GM23338 (cell line): ENCODE measurements at regions not wholly inside any gene's neighbourhood (a gene's known extent, or its start where the extent isn't known, plus 50 kb on each side); places are given as distances from the start of the nearest gene placed in this dataset.

Source experiments
- ATAC-seq: fragments of 200-7000 bp; cut with Tn5 transposase; 3 replicates; pipeline ENCODE4 v1.9.1; 2020
- DNase-seq: peaks from one replicate; pipeline ENCODE4 v3.0.0-alpha.2; 2015; ENCODE audit warnings: low spot score
- H2AFZ ChIP-seq: fragments of 200-600 bp; sonication (generic); 2 replicates; pipeline ENCODE4 v1.8.0; 2016; ENCODE audit warnings: antibody characterized with exemption, mild to moderate bottlenecking, moderate library complexity
- H3F3A ChIP-seq: fragments of 200-600 bp; sonication (generic); replicated peaks from 2 replicates; pipeline ENCODE4 v1.8.0; 2017; ENCODE audit warnings: antibody characterized with exemption, mixed run types, low read depth
- H3K27ac ChIP-seq: fragments of 200-600 bp; sonication (generic); 2 replicates; pipeline ENCODE4 v1.6.1; 2016; ENCODE audit warnings: low read depth
- H3K27me3 ChIP-seq: fragments of 200-600 bp; sonication (generic); 2 replicates; pipeline ENCODE4 v1.8.0; 2016; ENCODE audit warnings: mild to moderate bottlenecking, mixed run types, moderate library complexity; ENCODE audit not compliant: insufficient read depth
- H3K36me3 ChIP-seq: fragments of 200-600 bp; sonication (generic); 2 replicates; pipeline ENCODE4 v1.8.0; 2016; ENCODE audit warnings: mild to moderate bottlenecking; ENCODE audit not compliant: insufficient read depth
- H3K4me1 ChIP-seq: fragments of 200-600 bp; sonication (generic); 2 replicates; pipeline ENCODE4 v1.8.0; 2016; ENCODE audit warnings: mild to moderate bottlenecking, moderate library complexity; ENCODE audit not compliant: insufficient read depth
- H3K4me2 ChIP-seq: fragments of 200-600 bp; sonication (generic); 2 replicates; pipeline ENCODE4 v1.7.1; 2017; ENCODE audit warnings: mixed run types
- H3K4me3 ChIP-seq: fragments of 200-600 bp; sonication (generic); 2 replicates; pipeline ENCODE4 v1.6.1; 2016; ENCODE audit warnings: mixed run types
- H3K79me2 ChIP-seq: fragments of 200-600 bp; sonication (generic); replicated peaks from 2 replicates; pipeline ENCODE4 v1.8.0; 2017; ENCODE audit warnings: mild to moderate bottlenecking; ENCODE audit not compliant: insufficient read depth
- H3K9me2 ChIP-seq: fragments of 200-600 bp; sonication (generic); 2 replicates; pipeline ENCODE4 v1.8.0; 2017; ENCODE audit not compliant: insufficient read depth
- H4K20me1 ChIP-seq: fragments of 200-600 bp; sonication (generic); replicated peaks from 2 replicates; pipeline ENCODE4 v1.8.0; 2017; ENCODE audit warnings: mild to moderate bottlenecking; ENCODE audit not compliant: insufficient read depth
- H3K27ac Mint-ChIP-seq: 2 replicates; pipeline ENCODE4 v1.8.0; 2020; ENCODE audit warnings: inconsistent platforms, mild to moderate bottlenecking, moderate library complexity, mixed read lengths
- H3K27me3 Mint-ChIP-seq: 3 replicates; pipeline ENCODE4 v1.8.0; 2022; ENCODE audit warnings: low read depth, mild to moderate bottlenecking, moderate library complexity, mixed read lengths, inconsistent platforms; ENCODE audit not compliant: insufficient read depth, poor library complexity
- H3K36me3 Mint-ChIP-seq: 3 replicates; pipeline ENCODE4 v1.8.0; 2021; ENCODE audit warnings: low read depth, mild to moderate bottlenecking, inconsistent platforms, moderate library complexity, mixed read lengths
- H3K4me1 Mint-ChIP-seq: 3 replicates; pipeline ENCODE4 v1.8.0; 2020; ENCODE audit warnings: mild to moderate bottlenecking, inconsistent platforms, mixed read lengths
- H3K4me3 Mint-ChIP-seq: 3 replicates; pipeline ENCODE4 v1.8.0; 2021; ENCODE audit warnings: moderate library complexity, mild to moderate bottlenecking, inconsistent platforms, mixed read lengths
- H3K9me3 Mint-ChIP-seq: 3 replicates; pipeline ENCODE4 v1.8.0; 2020; ENCODE audit warnings: moderate library complexity, mild to moderate bottlenecking, inconsistent platforms, mixed read lengths
- CREB1 ChIP-seq: fragments of 250-450 bp; sonication (Bioruptor Pico); IDR thresholded peaks from 2 replicates; pipeline ENCODE4 v1.5.0; 2020; ENCODE audit warnings: low read depth, mild to moderate bottlenecking, moderate library complexity
- EZH2 ChIP-seq: fragments of 200-600 bp; sonication (generic); IDR thresholded peaks from one replicate; pipeline ENCODE4 v1.8.0; 2017; ENCODE audit warnings: antibody characterized with exemption, mild to moderate bottlenecking, low read depth; ENCODE audit not compliant: unreplicated experiment
- EZH2phosphoT487 ChIP-seq: fragments of 200-600 bp; sonication (generic); IDR thresholded peaks from one replicate; pipeline ENCODE4 v1.8.1; 2018; ENCODE audit warnings: antibody characterized with exemption; ENCODE audit not compliant: unreplicated experiment
- JUNB ChIP-seq: IDR thresholded peaks from one replicate; pipeline ENCODE4 v1.6.1; 2016; ENCODE audit warnings: antibody characterized with exemption; ENCODE audit not compliant: unreplicated experiment
- NANOG ChIP-seq: IDR thresholded peaks from 2 replicates; pipeline ENCODE4 v1.6.1; 2016; ENCODE audit warnings: antibody characterized with exemption, borderline replicate concordance
- POLR2AphosphoS5 ChIP-seq: IDR thresholded peaks from 2 replicates; pipeline ENCODE4 v1.6.1; 2016; ENCODE audit warnings: antibody characterized with exemption, low read depth
- STAT1 ChIP-seq: IDR thresholded peaks from one replicate; pipeline ENCODE4 v1.6.1; 2016; ENCODE audit warnings: antibody characterized with exemption; ENCODE audit not compliant: unreplicated experiment
- ZNF114 ChIP-seq: fragments of 250-450 bp; sonication (Bioruptor Pico); IDR thresholded peaks from 2 replicates; pipeline ENCODE4 v1.5.0; 2020; ENCODE audit warnings: mild to moderate bottlenecking, moderate library complexity
- TF ChIP-seq, protein P1 (sequence below): IDR thresholded peaks from one replicate; pipeline ENCODE4 v1.6.1; 2018; ENCODE audit warnings: antibody characterized with exemption; ENCODE audit not compliant: unreplicated experiment
- TF ChIP-seq, protein P2 (sequence below): IDR thresholded peaks from 2 replicates; pipeline ENCODE4 v1.6.1; 2016; ENCODE audit warnings: antibody characterized with exemption
- TF ChIP-seq, protein P3 (sequence below): fragments of 250-450 bp; sonication (Bioruptor Pico); IDR thresholded peaks from 2 replicates; pipeline ENCODE4 v1.5.0; 2020; ENCODE audit warnings: mild to moderate bottlenecking, moderate library complexity

DNA sequence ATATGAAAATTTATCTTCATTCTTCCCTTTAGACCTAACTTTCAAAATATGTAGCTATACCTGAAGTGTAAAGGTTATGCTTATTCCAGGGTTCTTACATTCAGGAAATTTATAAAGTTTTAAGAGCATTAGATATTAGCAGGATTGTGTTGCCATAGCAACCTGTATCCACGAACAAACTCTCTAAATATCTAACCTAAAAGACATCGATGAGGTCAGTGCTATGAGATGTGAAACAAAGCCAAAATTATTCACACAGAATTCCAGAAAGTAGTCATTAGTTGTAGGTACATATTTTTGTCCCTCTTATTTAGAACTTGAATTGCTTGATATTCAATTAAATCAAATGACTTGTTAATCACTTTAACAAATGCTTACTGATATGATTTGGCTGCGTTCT lies 705.3 kb downstream of the SOCS6 start (continued):
- TF ChIP-seq, protein P1, sequence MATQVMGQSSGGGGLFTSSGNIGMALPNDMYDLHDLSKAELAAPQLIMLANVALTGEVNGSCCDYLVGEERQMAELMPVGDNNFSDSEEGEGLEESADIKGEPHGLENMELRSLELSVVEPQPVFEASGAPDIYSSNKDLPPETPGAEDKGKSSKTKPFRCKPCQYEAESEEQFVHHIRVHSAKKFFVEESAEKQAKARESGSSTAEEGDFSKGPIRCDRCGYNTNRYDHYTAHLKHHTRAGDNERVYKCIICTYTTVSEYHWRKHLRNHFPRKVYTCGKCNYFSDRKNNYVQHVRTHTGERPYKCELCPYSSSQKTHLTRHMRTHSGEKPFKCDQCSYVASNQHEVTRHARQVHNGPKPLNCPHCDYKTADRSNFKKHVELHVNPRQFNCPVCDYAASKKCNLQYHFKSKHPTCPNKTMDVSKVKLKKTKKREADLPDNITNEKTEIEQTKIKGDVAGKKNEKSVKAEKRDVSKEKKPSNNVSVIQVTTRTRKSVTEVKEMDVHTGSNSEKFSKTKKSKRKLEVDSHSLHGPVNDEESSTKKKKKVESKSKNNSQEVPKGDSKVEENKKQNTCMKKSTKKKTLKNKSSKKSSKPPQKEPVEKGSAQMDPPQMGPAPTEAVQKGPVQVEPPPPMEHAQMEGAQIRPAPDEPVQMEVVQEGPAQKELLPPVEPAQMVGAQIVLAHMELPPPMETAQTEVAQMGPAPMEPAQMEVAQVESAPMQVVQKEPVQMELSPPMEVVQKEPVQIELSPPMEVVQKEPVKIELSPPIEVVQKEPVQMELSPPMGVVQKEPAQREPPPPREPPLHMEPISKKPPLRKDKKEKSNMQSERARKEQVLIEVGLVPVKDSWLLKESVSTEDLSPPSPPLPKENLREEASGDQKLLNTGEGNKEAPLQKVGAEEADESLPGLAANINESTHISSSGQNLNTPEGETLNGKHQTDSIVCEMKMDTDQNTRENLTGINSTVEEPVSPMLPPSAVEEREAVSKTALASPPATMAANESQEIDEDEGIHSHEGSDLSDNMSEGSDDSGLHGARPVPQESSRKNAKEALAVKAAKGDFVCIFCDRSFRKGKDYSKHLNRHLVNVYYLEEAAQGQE = no peak
- TF ChIP-seq, protein P2, sequence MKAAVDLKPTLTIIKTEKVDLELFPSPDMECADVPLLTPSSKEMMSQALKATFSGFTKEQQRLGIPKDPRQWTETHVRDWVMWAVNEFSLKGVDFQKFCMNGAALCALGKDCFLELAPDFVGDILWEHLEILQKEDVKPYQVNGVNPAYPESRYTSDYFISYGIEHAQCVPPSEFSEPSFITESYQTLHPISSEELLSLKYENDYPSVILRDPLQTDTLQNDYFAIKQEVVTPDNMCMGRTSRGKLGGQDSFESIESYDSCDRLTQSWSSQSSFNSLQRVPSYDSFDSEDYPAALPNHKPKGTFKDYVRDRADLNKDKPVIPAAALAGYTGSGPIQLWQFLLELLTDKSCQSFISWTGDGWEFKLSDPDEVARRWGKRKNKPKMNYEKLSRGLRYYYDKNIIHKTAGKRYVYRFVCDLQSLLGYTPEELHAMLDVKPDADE = no peak
- TF ChIP-seq ZNF114 (CRISPR knock-in tag) (no peak), STAT1 (no peak), JUNB (no peak)

DNA sequence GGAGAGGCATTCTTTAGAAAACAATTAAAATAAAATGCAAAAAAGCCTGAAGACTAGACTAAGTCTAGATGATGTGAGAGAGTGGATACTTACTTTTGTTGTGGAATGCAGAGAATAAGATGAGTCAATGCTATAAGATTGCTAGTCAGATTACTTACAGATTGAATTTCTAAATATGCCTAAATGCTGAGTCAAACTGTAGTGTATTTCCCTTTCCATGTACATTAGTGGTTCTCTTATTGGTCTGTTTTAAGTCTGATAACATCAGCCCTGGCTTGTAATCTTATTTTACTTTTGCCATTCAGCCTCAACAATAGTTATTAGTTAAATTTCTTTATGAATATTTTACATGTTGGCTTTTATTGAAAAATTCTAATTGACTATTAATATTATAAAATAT lies 702.7 kb downstream of the SOCS6 start:
- TF ChIP-seq JUNB = no peak
- no peak for TF ChIP-seq EZH2phosphoT487
- no peak for TF ChIP-seq NANOG
- no peak for TF ChIP-seq CREB1 (CRISPR knock-in tag)
- TF ChIP-seq EZH2 = no peak
- TF ChIP-seq, protein P3, sequence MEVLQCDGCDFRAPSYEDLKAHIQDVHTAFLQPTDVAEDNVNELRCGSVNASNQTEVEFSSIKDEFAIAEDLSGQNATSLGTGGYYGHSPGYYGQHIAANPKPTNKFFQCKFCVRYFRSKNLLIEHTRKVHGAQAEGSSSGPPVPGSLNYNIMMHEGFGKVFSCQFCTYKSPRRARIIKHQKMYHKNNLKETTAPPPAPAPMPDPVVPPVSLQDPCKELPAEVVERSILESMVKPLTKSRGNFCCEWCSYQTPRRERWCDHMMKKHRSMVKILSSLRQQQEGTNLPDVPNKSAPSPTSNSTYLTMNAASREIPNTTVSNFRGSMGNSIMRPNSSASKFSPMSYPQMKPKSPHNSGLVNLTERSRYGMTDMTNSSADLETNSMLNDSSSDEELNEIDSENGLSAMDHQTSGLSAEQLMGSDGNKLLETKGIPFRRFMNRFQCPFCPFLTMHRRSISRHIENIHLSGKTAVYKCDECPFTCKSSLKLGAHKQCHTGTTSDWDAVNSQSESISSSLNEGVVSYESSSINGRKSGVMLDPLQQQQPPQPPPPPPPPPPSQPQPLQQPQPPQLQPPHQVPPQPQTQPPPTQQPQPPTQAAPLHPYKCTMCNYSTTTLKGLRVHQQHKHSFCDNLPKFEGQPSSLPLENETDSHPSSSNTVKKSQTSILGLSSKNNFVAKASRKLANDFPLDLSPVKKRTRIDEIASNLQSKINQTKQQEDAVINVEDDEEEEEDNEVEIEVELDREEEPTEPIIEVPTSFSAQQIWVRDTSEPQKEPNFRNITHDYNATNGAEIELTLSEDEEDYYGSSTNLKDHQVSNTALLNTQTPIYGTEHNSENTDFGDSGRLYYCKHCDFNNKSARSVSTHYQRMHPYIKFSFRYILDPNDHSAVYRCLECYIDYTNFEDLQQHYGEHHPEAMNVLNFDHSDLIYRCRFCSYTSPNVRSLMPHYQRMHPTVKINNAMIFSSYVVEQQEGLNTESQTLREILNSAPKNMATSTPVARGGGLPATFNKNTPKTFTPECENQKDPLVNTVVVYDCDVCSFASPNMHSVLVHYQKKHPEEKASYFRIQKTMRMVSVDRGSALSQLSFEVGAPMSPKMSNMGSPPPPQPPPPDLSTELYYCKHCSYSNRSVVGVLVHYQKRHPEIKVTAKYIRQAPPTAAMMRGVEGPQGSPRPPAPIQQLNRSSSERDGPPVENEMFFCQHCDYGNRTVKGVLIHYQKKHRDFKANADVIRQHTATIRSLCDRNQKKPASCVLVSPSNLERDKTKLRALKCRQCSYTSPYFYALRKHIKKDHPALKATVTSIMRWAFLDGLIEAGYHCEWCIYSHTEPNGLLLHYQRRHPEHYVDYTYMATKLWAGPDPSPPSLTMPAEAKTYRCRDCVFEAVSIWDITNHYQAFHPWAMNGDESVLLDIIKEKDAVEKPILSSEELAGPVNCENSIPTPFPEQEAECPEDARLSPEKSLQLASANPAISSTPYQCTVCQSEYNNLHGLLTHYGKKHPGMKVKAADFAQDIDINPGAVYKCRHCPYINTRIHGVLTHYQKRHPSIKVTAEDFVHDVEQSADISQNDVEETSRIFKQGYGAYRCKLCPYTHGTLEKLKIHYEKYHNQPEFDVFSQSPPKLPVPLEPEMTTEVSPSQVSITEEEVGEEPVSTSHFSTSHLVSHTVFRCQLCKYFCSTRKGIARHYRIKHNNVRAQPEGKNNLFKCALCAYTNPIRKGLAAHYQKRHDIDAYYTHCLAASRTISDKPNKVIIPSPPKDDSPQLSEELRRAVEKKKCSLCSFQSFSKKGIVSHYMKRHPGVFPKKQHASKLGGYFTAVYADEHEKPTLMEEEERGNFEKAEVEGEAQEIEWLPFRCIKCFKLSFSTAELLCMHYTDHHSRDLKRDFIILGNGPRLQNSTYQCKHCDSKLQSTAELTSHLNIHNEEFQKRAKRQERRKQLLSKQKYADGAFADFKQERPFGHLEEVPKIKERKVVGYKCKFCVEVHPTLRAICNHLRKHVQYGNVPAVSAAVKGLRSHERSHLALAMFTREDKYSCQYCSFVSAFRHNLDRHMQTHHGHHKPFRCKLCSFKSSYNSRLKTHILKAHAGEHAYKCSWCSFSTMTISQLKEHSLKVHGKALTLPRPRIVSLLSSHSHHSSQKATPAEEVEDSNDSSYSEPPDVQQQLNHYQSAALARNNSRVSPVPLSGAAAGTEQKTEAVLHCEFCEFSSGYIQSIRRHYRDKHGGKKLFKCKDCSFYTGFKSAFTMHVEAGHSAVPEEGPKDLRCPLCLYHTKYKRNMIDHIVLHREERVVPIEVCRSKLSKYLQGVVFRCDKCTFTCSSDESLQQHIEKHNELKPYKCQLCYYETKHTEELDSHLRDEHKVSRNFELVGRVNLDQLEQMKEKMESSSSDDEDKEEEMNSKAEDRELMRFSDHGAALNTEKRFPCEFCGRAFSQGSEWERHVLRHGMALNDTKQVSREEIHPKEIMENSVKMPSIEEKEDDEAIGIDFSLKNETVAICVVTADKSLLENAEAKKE = no peak
- TF ChIP-seq POLR2AphosphoS5 = no peak
- no peak for TF ChIP-seq STAT1
- no peak for TF ChIP-seq ZNF114 (CRISPR knock-in tag)
- Histone ChIP-seq H4K20me1 (no peaks in the 10 kb centered on the region), H3K27ac (no peak overlapping the region), H3F3A (no peaks in the 10 kb centered on the region), H2AFZ (no peak overlapping the region), H3K4me3 (no peak overlapping the region), H3K27me3 (no peaks in the 10 kb centered on the region), H3K9me2 (no peaks in the 10 kb centered on the region), H3K4me2 (no peak overlapping the region), H3K36me3 (no peaks in the 10 kb centered on the region), H3K4me1 (no peaks in the 10 kb centered on the region), H3K79me2 (no peaks in the 10 kb centered on the region)
- Mint-ChIP-seq H3K27ac (no peak overlapping the region), H3K27me3 (peaks cover 4% of the 10 kb centered on the region), H3K4me3 (no peak overlapping the region), H3K9me3 (peaks cover 80% of the 10 kb centered on the region), H3K4me1 (no peaks in the 10 kb centered on the region), H3K36me3 (peaks cover 30% of the 10 kb centered on the region)
- no peak for DNase-seq
- no peak for ATAC-seq
